Astrocyte of the cerebellum (primary cell): ENCODE measurements at regions not wholly inside any gene's neighbourhood (a gene's known extent, or its start where the extent isn't known, plus 50 kb on each side); places are given as distances from the start of the nearest gene placed in this dataset.

Experiments
- DNase-seq: peaks from one replicate; pipeline ENCODE4 v3.0.0-alpha.2; 2011; ENCODE audit warnings: low read depth
- H3K4me3 ChIP-seq: 2 replicates; pipeline ENCODE4 v1.5.1; 2011; ENCODE audit warnings: mild to moderate bottlenecking, low read depth, low read length, moderate library complexity
- in situ Hi-C: cut with HindIII; loops from 2 replicates; pipeline ENCODE4 v1.10.0; 2017; ENCODE audit warnings: low sequenced_read_pairs
- TF ChIP-seq, protein P1 (sequence below): IDR thresholded peaks from 2 replicates; pipeline ENCODE4 v1.5.1; 2012; ENCODE audit warnings: low read length, low read depth, moderate library complexity, mild to moderate bottlenecking; ENCODE audit errors: missing control alignments

DNA sequence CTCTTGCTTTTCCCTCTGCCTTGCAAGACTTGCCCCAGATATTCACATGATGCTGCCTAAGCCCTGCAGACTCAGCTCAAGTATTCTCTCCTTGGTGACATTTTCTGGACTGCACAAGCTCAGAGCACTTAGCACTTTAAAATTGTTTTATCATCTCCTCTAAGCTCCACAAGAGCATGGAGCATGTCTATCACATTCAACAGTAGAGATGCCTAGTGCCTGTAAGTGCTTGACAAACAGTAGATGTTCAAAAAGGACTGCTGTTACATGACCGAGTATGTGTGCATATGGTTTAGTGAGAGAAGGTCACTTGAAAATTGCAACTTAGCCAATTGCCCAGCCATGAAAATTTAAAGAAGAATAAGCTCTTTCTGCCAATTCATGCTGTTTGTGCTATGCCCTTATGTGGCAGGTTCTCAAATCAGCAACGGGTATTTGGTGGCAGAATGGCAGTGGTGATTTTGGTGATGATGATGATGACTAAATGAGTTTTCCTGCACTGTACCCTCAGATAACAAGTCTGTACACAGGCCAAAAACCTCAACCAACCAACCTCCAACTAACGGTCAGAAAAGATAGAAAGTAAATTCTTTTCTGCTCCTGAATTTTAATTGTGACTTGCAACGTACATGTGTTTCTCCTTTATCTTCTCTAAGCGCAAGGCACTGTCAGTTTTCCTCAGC lies 647.2 kb upstream of the UBE2E2 start:
- no peak for DNase-seq
- in situ Hi-C loops: no loop called here
- no peak overlapping the region for H3K4me3 ChIP-seq
- TF ChIP-seq, protein P1, sequence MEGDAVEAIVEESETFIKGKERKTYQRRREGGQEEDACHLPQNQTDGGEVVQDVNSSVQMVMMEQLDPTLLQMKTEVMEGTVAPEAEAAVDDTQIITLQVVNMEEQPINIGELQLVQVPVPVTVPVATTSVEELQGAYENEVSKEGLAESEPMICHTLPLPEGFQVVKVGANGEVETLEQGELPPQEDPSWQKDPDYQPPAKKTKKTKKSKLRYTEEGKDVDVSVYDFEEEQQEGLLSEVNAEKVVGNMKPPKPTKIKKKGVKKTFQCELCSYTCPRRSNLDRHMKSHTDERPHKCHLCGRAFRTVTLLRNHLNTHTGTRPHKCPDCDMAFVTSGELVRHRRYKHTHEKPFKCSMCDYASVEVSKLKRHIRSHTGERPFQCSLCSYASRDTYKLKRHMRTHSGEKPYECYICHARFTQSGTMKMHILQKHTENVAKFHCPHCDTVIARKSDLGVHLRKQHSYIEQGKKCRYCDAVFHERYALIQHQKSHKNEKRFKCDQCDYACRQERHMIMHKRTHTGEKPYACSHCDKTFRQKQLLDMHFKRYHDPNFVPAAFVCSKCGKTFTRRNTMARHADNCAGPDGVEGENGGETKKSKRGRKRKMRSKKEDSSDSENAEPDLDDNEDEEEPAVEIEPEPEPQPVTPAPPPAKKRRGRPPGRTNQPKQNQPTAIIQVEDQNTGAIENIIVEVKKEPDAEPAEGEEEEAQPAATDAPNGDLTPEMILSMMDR: no peak

DNA sequence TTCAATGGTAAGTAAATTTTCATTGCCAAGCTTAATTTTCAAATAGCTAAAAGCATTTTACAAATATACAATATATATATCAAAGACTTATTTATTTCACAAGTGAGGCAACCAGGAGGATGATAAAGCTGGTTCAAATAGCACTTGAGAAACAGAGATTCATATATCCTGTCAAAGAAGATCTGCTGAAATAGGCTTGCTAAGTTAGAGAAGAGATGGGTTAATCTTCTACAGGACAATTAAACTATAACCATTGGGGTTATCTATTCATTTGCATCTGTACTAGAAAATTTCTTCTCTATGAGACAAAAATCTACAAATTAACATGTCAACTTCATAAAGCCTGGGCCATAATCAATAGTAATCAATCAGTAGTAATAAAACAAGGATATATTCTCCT lies 637.7 kb upstream of the UBE2E2 start:
- DNase-seq: no peak
- in situ Hi-C loops: no loop called here
- TF ChIP-seq, protein P1: no peak
- H3K4me3 ChIP-seq: no peak overlapping the region

DNA sequence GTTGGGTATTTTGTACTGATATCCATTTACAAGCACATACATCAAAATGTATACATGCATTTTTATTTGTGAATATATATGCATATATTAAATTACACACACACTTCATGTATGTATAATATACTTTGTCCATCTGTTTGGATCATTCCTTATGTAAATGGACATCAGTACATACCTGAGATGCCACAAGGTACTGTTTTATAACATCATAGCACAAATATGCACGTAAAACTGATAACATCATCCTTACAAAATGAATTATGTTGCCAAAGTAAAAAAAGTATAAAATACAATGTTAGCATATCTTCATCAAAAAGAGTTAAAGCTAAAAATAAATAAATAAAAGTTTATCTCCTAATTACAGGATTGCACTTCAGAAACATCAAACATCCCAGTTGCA lies 634.8 kb upstream of the UBE2E2 start:
- in situ Hi-C loops: no loop called here
- DNase-seq: no peak

DNA sequence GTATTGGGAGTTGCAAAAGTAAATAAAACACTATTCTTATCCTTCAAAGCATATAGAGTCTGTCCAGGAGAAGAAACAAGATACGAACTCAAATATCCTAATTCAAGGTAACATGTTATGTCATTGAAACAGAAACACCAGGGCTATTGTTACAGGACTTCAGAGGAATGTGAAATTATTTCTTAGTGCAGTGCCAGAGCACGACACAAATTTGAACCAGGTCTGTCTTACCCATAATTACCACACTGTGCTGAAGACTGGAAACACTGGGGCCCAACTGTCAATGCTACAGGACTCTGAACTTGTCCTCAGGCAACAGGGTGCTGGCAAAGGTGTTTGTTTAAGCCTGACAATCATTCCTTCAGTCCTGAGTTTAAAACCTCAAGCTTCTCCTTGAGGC lies 633.6 kb upstream of the UBE2E2 start:
- no peak overlapping the region for H3K4me3 ChIP-seq
- in situ Hi-C loops: no loop called here
- no peak for DNase-seq
- TF ChIP-seq, protein P1: no peak

More for the DNA sequence above, 634.8 kb upstream of the UBE2E2 start:
- TF ChIP-seq, protein P1: no peak
- no peak overlapping the region for H3K4me3 ChIP-seq

DNA sequence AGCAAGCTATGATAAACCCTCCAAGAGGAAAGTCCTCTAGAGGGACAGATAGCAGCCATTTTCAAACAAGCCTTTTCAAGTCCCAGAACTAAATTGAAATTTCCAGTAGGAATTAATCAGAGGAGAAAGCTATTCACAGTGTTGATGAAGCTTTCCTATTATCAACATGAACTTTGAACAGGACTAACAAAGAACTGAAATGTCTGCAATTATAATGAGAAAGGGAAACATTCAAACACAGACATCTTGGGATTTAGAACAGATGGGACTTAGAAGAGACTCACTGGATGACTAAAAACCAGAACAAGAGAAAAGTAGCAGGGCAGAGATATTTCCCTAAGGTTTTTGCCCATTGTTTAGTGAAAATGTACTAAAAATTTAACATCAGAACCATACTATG lies 622.1 kb upstream of the UBE2E2 start:
- TF ChIP-seq, protein P1: no peak
- H3K4me3 ChIP-seq: no peak overlapping the region
- no peak for DNase-seq
- in situ Hi-C loops: no loop called here

DNA sequence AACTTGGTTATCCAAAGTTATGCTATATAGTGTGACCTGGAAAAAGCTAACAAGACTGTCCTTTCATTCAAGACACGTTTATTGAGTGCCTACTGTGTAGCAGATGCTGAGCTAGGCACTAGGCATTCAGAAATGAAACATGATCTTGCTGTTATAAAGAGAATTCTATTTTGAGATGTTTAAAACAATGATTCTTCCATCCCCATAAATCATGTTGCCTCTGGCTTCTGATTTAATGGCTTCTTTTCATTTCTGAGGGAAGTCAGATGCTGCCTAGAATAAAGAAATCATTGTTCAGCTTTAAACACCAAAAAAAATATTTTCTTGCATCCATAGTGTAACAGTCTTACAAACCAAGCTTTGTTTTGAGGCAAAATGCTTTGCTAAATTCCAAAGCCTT lies 620.9 kb upstream of the UBE2E2 start:
- TF ChIP-seq, protein P1: no peak
- H3K4me3 ChIP-seq: no peak overlapping the region
- no peak for DNase-seq
- in situ Hi-C loops: no loop called here
